PC-3 (cell line): ENCODE measurements at regions not wholly inside any gene's neighbourhood (a gene's known extent, or its start where the extent isn't known, plus 50 kb on each side); places are given as distances from the start of the nearest gene placed in this dataset.

Experiments used
- ATAC-seq: fragments of 200-7000 bp; cut with Tn5 transposase; 2 replicates; pipeline ENCODE4 v1.9.1; 2020; ENCODE audit warnings: mild to moderate bottlenecking, moderate library complexity
- BruUV-seq: library from RNA; stranded (reverse); fragments of 400-500 nt; replicated peaks from 2 replicates; lab custom pipeline; 2021; lab: Mats Ljungman, UMichigan
- CTCF ChIA-PET: fragments of 300-600 bp; sonication (Branson Sonifier 250); formaldehyde crosslinking; loops from one replicate; lab custom pipeline; 2022; ENCODE audit warnings: antibody characterized with exemption; lab: Charles Lee
- POLR2A ChIA-PET: fragments of 300-600 bp; sonication (Branson Sonifier 250); formaldehyde crosslinking; loops from one replicate; lab custom pipeline; 2022; ENCODE audit warnings: antibody characterized with exemption; ENCODE audit not compliant: unreplicated experiment; lab: Charles Lee
- DNase-seq: peaks from one replicate; pipeline ENCODE4 v3.0.0-alpha.2; 2015
- H2AFZ ChIP-seq: fragments of 300-600 bp; sonication (generic); 2 replicates; pipeline ENCODE4 v1.6.0; 2016; ENCODE audit warnings: antibody characterized with exemption, low read length
- H3F3A ChIP-seq: fragments of 300-600 bp; sonication (generic); one replicate; pipeline ENCODE4 v1.6.0; 2017; ENCODE audit warnings: antibody characterized with exemption, low read length, control low read depth, mild to moderate bottlenecking; ENCODE audit not compliant: unreplicated experiment
- H3K27ac ChIP-seq: fragments of 300-600 bp; sonication (generic); 2 replicates; pipeline ENCODE4 v1.5.1; 2016; ENCODE audit warnings: mild to moderate bottlenecking, low read length
- H3K27me3 ChIP-seq: fragments of 300-600 bp; sonication (generic); 2 replicates; pipeline ENCODE4 v1.6.1; 2016; ENCODE audit warnings: low read length, mixed read lengths
- H3K36me3 ChIP-seq: fragments of 300-600 bp; sonication (generic); 2 replicates; pipeline ENCODE4 v1.6.1; 2016; ENCODE audit warnings: low read depth, mixed run types, low read length, mixed read lengths
- H3K4me1 ChIP-seq: fragments of 300-600 bp; sonication (generic); 2 replicates; pipeline ENCODE4 v1.5.1; 2016; ENCODE audit warnings: low read length; ENCODE audit not compliant: insufficient read depth
- H3K4me2 ChIP-seq: fragments of 300-600 bp; sonication (generic); 2 replicates; pipeline ENCODE4 v1.6.0; 2016; ENCODE audit warnings: low read length
- H3K4me3 ChIP-seq: fragments of 300-600 bp; sonication (generic); 2 replicates; pipeline ENCODE4 v1.5.1; 2016; ENCODE audit warnings: mild to moderate bottlenecking, low read length, mixed read lengths
- H3K79me2 ChIP-seq: fragments of 300-600 bp; sonication (generic); 2 replicates; pipeline ENCODE4 v1.6.1; 2017; ENCODE audit warnings: low read length, mixed read lengths
- H3K9ac ChIP-seq: fragments of 300-600 bp; sonication (generic); 2 replicates; pipeline ENCODE4 v1.6.0; 2016; ENCODE audit warnings: mild to moderate bottlenecking, low read length
- H3K9me2 ChIP-seq: fragments of 300-600 bp; sonication (generic); replicated peaks from 2 replicates; pipeline ENCODE4 v1.6.1; 2016; ENCODE audit warnings: mixed run types, low read length, mixed read lengths
- H3K9me3 ChIP-seq: fragments of 300-600 bp; sonication (generic); 2 replicates; pipeline ENCODE4 v1.6.1; 2016; ENCODE audit warnings: low read length, mixed read lengths
- H4K20me1 ChIP-seq: fragments of 300-600 bp; sonication (generic); 2 replicates; pipeline ENCODE4 v1.6.1; 2016; ENCODE audit warnings: low read length, mixed read lengths
- EZH2 ChIP-seq: fragments of 300-600 bp; sonication (generic); IDR thresholded peaks from one replicate; pipeline ENCODE4 v1.6.1; 2017; ENCODE audit warnings: antibody characterized with exemption, mild to moderate bottlenecking, low read length; ENCODE audit not compliant: unreplicated experiment
- EZH2phosphoT487 ChIP-seq: fragments of 300-600 bp; sonication (generic); IDR thresholded peaks from 2 replicates; pipeline ENCODE4 v1.6.1; 2018; ENCODE audit warnings: mild to moderate bottlenecking, antibody characterized with exemption, low read length, borderline replicate concordance
- intact Hi-C: fragments of 100-400 bp; cut with micrococcal nuclease; formaldehyde crosslinking; loops from 2 replicates; pipeline ENCODE4 v1.9.0; 2023
- TF ChIP-seq, protein P1 (sequence below): fragments of 300-600 bp; sonication (generic); conservative IDR thresholded peaks from 2 replicates; pipeline ENCODE4 v1.5.1; 2017; ENCODE audit warnings: antibody characterized with exemption, low read depth, mild to moderate bottlenecking, low read length

- H3K36me3 ChIP-seq: no peaks in the 10 kb centered on the region
- no peak for TF ChIP-seq EZH2
- TF ChIP-seq, protein P1, sequence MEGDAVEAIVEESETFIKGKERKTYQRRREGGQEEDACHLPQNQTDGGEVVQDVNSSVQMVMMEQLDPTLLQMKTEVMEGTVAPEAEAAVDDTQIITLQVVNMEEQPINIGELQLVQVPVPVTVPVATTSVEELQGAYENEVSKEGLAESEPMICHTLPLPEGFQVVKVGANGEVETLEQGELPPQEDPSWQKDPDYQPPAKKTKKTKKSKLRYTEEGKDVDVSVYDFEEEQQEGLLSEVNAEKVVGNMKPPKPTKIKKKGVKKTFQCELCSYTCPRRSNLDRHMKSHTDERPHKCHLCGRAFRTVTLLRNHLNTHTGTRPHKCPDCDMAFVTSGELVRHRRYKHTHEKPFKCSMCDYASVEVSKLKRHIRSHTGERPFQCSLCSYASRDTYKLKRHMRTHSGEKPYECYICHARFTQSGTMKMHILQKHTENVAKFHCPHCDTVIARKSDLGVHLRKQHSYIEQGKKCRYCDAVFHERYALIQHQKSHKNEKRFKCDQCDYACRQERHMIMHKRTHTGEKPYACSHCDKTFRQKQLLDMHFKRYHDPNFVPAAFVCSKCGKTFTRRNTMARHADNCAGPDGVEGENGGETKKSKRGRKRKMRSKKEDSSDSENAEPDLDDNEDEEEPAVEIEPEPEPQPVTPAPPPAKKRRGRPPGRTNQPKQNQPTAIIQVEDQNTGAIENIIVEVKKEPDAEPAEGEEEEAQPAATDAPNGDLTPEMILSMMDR: no peak
- no peak for TF ChIP-seq EZH2phosphoT487
- no peak for DNase-seq
- no peak overlapping the region for H3K4me3 ChIP-seq
- H3K9ac ChIP-seq: no peak overlapping the region
- H3K9me3 ChIP-seq: no peaks in the 10 kb centered on the region
- POLR2A ChIA-PET: no interaction called here
- H3K9me2 ChIP-seq: no peaks in the 10 kb centered on the region
- peaks cover 42% of the 10 kb centered on the region for H3K4me1 ChIP-seq
- H3K27ac ChIP-seq: no peak overlapping the region
- intact Hi-C loops: no loop called here
- H3K27me3 ChIP-seq: no peaks in the 10 kb centered on the region
- H3K79me2 ChIP-seq: no peaks in the 10 kb centered on the region
- ATAC-seq: no peak
- no peaks in the 10 kb centered on the region for H3F3A ChIP-seq
- H4K20me1 ChIP-seq: no peaks in the 10 kb centered on the region
- BruUV-seq: no TSS peak
- CTCF ChIA-PET: no interaction called here
- no peak overlapping the region for H3K4me2 ChIP-seq
- H2AFZ ChIP-seq: no peak overlapping the region
Observed at GRCh38 chr15:39143479-39143878, 437.4 kb upstream of the THBS1 start.

GRCh38 chr15:39144051-39144450, 436.8 kb upstream of the THBS1 start:
- H3K36me3 ChIP-seq: no peaks in the 10 kb centered on the region
- H3K9me2 ChIP-seq: no peaks in the 10 kb centered on the region
- BruUV-seq: no TSS peak
- ATAC-seq: no peak
- H3K4me2 ChIP-seq: no peak overlapping the region
- no peak overlapping the region for H3K27ac ChIP-seq
- no peak for DNase-seq
- H4K20me1 ChIP-seq: no peaks in the 10 kb centered on the region
- TF ChIP-seq EZH2 (no peak), EZH2phosphoT487 (no peak)
- TF ChIP-seq, protein P1: no peak
- intact Hi-C loops: no loop called here
- H3K4me1 ChIP-seq: peaks cover 40% of the 10 kb centered on the region
- ChIA-PET CTCF (no interaction called here), POLR2A (no interaction called here)
- no peak overlapping the region for H2AFZ ChIP-seq
- no peak overlapping the region for H3K4me3 ChIP-seq
- no peaks in the 10 kb centered on the region for H3K79me2 ChIP-seq
- no peaks in the 10 kb centered on the region for H3K9me3 ChIP-seq
- H3F3A ChIP-seq: no peaks in the 10 kb centered on the region
- no peaks in the 10 kb centered on the region for H3K27me3 ChIP-seq
- H3K9ac ChIP-seq: no peak overlapping the region

- H2AFZ ChIP-seq: no peak overlapping the region
- no peaks in the 10 kb centered on the region for H3K79me2 ChIP-seq
- H3K9ac ChIP-seq: no peak overlapping the region
- H3K4me1 ChIP-seq: peaks cover 34% of the 10 kb centered on the region
- H3K4me3 ChIP-seq: no peak overlapping the region
- ATAC-seq (no peak), DNase-seq (no peak)
- intact Hi-C loops: no loop called here
- H3K4me2 ChIP-seq: peak overlapping the region; percentile 73; the same call in 1 of the 2 replicates
- H3K36me3 ChIP-seq: no peaks in the 10 kb centered on the region
- H3K9me3 ChIP-seq: no peaks in the 10 kb centered on the region
- no peaks in the 10 kb centered on the region for H4K20me1 ChIP-seq
- H3K9me2 ChIP-seq: no peaks in the 10 kb centered on the region
- H3F3A ChIP-seq: no peaks in the 10 kb centered on the region
- H3K27ac ChIP-seq: no peak overlapping the region
- BruUV-seq: no TSS peak
- CTCF ChIA-PET: no interaction called here
- POLR2A ChIA-PET: no interaction called here
- TF ChIP-seq, protein P1: no peak
- TF ChIP-seq EZH2phosphoT487: no peak
- no peak for TF ChIP-seq EZH2
- H3K27me3 ChIP-seq: no peaks in the 10 kb centered on the region
Observed at GRCh38 chr15:39144613-39145499, 436.0 kb upstream of the THBS1 start.
